B cell (primary cell): ENCODE measurements at regions not wholly inside any gene's neighbourhood (a gene's known extent, or its start where the extent isn't known, plus 50 kb on each side); places are given as distances from the start of the nearest gene placed in this dataset.

Source experiments
- ATAC-seq: fragments of 200-7000 bp; cut with Tn5 transposase; one replicate; pipeline ENCODE4 v1.10.0; 2021; ENCODE audit warnings: low read depth, mild to moderate bottlenecking, moderate number of reproducible peaks, moderate library complexity
- CTCF ChIA-PET: fragments of 350-600 bp; sonication (Branson Sonifier 250); formaldehyde crosslinking; loops from one replicate; lab custom pipeline; 2021; ENCODE audit warnings: antibody characterized with exemption, inconsistent platforms; lab: Charles Lee
- POLR2A ChIA-PET: fragments of 350-600 bp; sonication (Branson Sonifier 250); formaldehyde crosslinking; loops from one replicate; lab custom pipeline; 2021; ENCODE audit warnings: antibody characterized with exemption; lab: Charles Lee
- DNase-seq: peaks from one replicate; pipeline ENCODE4 v3.0.0; 2013
- H2AFZ ChIP-seq: 2 replicates; pipeline ENCODE4 v1.6.1; 2012; ENCODE audit warnings: mild to moderate bottlenecking, low read depth, low read length; ENCODE audit not compliant: insufficient read depth, poor library complexity, severe bottlenecking
- H3K27ac ChIP-seq, 2 donors: 1 replicate in 1 of 2; 2 replicates in 1 of 2; pipeline ENCODE4 v1.5.1; 2012 to 2013; ENCODE audit warnings: low read length in 2 of 2, mild to moderate bottlenecking in 2 of 2, moderate library complexity in 1 of 2
- H3K27me3 ChIP-seq, 4 experiments: fragments of 200-600 bp in 1 of 4; sonication (generic) in 1 of 4; replicated peaks in 1 of 4; 1 replicate in 2 of 4; 2 replicates in 2 of 4; pipeline versions ENCODE4 v1.6.1 to v1.7.0; 2013 to 2016; ENCODE audit warnings: low read length in 3 of 4, mild to moderate bottlenecking in 2 of 4, mixed read lengths in 1 of 4, moderate library complexity in 1 of 4; ENCODE audit not compliant: insufficient read depth in 4 of 4, control insufficient read depth in 3 of 4; ENCODE audit errors: control extremely low read depth in 1 of 4
- H3K36me3 ChIP-seq, 2 experiments: replicated peaks in 1 of 2; 1 replicate in 1 of 2; 2 replicates in 1 of 2; pipeline versions ENCODE4 v1.6.1 to v1.7.1; 2013; ENCODE audit warnings: low read length in 1 of 2; ENCODE audit not compliant: insufficient read depth in 2 of 2, control insufficient read depth in 1 of 2; ENCODE audit errors: control extremely low read depth in 1 of 2, extremely low read depth in 1 of 2
- H3K4me1 ChIP-seq, 2 donors: fragments of 200-600 bp in 1 of 2; sonication (generic) in 1 of 2; 1 replicate in 1 of 2; 2 replicates in 1 of 2; pipeline versions ENCODE4 v1.5.1 to v1.6.1; 2013 to 2017; ENCODE audit warnings: low read length in 2 of 2; ENCODE audit not compliant: control insufficient read depth in 2 of 2, insufficient read depth in 2 of 2
- H3K4me2 ChIP-seq: replicated peaks from 2 replicates; pipeline ENCODE3; 2012; ENCODE audit warnings: mild to moderate bottlenecking, low read depth, low read length; ENCODE audit not compliant: poor library complexity, severe bottlenecking
- H3K4me3 ChIP-seq, 5 experiments: fragments of 200-600 bp in 1 of 5; sonication (generic) in 1 of 5; 1 replicate in 3 of 5; 2 replicates in 2 of 5; pipeline versions ENCODE4 v1.5.1 to v1.7.0; 2011 to 2016; ENCODE audit warnings: low read length in 4 of 5, mild to moderate bottlenecking in 4 of 5, low read depth in 2 of 5, control low read depth in 1 of 5, moderate library complexity in 1 of 5; ENCODE audit not compliant: insufficient read depth in 1 of 5; ENCODE audit errors: control extremely low read depth in 1 of 5, extremely low read depth in 1 of 5
- H3K79me2 ChIP-seq: fragments of 200-600 bp; sonication (generic); one replicate; pipeline ENCODE4 v1.6.0; 2016; ENCODE audit warnings: low read length; ENCODE audit not compliant: control insufficient read depth, insufficient read depth
- H3K9ac ChIP-seq: fragments of 200-600 bp; sonication (generic); 2 replicates; pipeline ENCODE4 v1.6.1; 2017; ENCODE audit warnings: mild to moderate bottlenecking, low read length, moderate library complexity
- H3K9me3 ChIP-seq, 3 donors: one replicate each; pipeline versions ENCODE4 v1.6.1 to v1.7.1; 2013; ENCODE audit warnings: low read length in 2 of 3; ENCODE audit not compliant: control insufficient read depth in 2 of 3, insufficient read depth in 1 of 3; ENCODE audit errors: control extremely low read depth in 1 of 3
- H4K20me1 ChIP-seq: 2 replicates; pipeline ENCODE4 v1.6.0; 2012; ENCODE audit warnings: mild to moderate bottlenecking, low read length; ENCODE audit not compliant: insufficient read depth, control insufficient read depth, poor library complexity, severe bottlenecking
- H3K27ac Mint-ChIP-seq: one replicate; pipeline ENCODE4 v1.8.0; 2021; ENCODE audit warnings: mixed read lengths
- H3K27me3 Mint-ChIP-seq: one replicate; pipeline ENCODE4 v1.8.0; 2021; ENCODE audit warnings: mixed read lengths
- H3K4me1 Mint-ChIP-seq: one replicate; pipeline ENCODE4 v1.8.0; 2021; ENCODE audit warnings: mixed read lengths
- H3K4me3 Mint-ChIP-seq: one replicate; pipeline ENCODE4 v1.8.0; 2021; ENCODE audit warnings: mixed read lengths
- H3K9me3 Mint-ChIP-seq: one replicate; pipeline ENCODE4 v1.8.0; 2022; ENCODE audit warnings: mixed read lengths; ENCODE audit not compliant: insufficient read depth
- EZH2 ChIP-seq: IDR thresholded peaks from 2 replicates; pipeline ENCODE4 v1.6.1; 2012; ENCODE audit warnings: borderline replicate concordance, low read depth, mild to moderate bottlenecking, moderate library complexity, low read length; ENCODE audit not compliant: insufficient read depth, poor library complexity, severe bottlenecking
- WGBS: methylation state at CpG from one replicate; pipeline ENCODE4 v1.1.5; 2013; ENCODE audit warnings: missing lambda C conversion rate; ENCODE audit not compliant: insufficient coverage; 5-methylcytosine and 5-hydroxymethylcytosine counted together
- intact Hi-C: fragments of 100-400 bp; cut with micrococcal nuclease; formaldehyde crosslinking; loops from one replicate; pipeline ENCODE4 v1.10.0; 2022
- TF ChIP-seq, protein P1 (sequence below): fragments of 200-600 bp; IDR thresholded peaks from one replicate; pipeline ENCODE4 v1.8.0; 2022; ENCODE audit warnings: antibody characterized with exemption, mild to moderate bottlenecking

DNA sequence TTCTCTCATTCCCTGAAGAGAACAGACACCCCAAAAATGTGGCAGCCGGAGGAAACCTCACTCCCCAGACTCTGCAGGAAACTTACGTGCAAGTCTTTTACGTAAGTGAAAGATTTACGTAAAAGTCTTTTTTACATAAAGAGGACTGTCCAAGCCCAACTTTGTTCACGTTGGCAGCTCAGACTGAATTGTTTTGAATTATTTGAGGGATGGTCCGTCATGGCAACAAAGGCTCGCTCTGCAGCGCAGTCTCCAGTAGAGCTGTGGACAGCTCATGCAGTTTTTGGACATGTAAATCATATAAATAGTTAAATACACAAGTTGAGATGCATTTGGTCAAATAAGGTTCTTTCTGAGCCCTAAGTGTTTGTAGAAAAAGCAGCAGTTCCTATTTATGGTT lies 394.8 kb downstream of the QKI start:
- no peaks in the 10 kb centered on the region for H3K36me3 ChIP-seq
- intact Hi-C loops = no loop called here
- no peak overlapping the region for H2AFZ ChIP-seq
- peaks cover 16% of the 10 kb centered on the region for H3K4me1 Mint-ChIP-seq
- H3K4me3 Mint-ChIP-seq = no peak overlapping the region
- no peaks in the 10 kb centered on the region for H3K9me3 Mint-ChIP-seq
- H3K4me1 ChIP-seq = peaks cover 13 to 17% of the 10 kb centered on the region in 2 donors
- H3K27ac Mint-ChIP-seq = no peak overlapping the region
- WGBS = 96% methylated on average over 4 of the region's 8 CpGs
- no peak overlapping the region for H3K4me2 ChIP-seq
- H3K27me3 ChIP-seq = no peaks in the 10 kb centered on the region
- POLR2A ChIA-PET = no interaction called here
- ATAC-seq = no peak
- no peaks in the 10 kb centered on the region for H3K27me3 Mint-ChIP-seq
- TF ChIP-seq EZH2 = no peak
- TF ChIP-seq, protein P1, sequence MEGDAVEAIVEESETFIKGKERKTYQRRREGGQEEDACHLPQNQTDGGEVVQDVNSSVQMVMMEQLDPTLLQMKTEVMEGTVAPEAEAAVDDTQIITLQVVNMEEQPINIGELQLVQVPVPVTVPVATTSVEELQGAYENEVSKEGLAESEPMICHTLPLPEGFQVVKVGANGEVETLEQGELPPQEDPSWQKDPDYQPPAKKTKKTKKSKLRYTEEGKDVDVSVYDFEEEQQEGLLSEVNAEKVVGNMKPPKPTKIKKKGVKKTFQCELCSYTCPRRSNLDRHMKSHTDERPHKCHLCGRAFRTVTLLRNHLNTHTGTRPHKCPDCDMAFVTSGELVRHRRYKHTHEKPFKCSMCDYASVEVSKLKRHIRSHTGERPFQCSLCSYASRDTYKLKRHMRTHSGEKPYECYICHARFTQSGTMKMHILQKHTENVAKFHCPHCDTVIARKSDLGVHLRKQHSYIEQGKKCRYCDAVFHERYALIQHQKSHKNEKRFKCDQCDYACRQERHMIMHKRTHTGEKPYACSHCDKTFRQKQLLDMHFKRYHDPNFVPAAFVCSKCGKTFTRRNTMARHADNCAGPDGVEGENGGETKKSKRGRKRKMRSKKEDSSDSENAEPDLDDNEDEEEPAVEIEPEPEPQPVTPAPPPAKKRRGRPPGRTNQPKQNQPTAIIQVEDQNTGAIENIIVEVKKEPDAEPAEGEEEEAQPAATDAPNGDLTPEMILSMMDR = no peak
- no peak overlapping the region for H3K9ac ChIP-seq
- CTCF ChIA-PET = no interaction called here
- no peaks in the 10 kb centered on the region for H3K79me2 ChIP-seq
- peaks cover 0 to 4% (median 0%) of the 10 kb centered on the region in 3 donors for H3K9me3 ChIP-seq
- no peak for DNase-seq
- no peaks in the 10 kb centered on the region for H4K20me1 ChIP-seq
- H3K27ac ChIP-seq = no peak overlapping the region
- no peak overlapping the region for H3K4me3 ChIP-seq

DNA sequence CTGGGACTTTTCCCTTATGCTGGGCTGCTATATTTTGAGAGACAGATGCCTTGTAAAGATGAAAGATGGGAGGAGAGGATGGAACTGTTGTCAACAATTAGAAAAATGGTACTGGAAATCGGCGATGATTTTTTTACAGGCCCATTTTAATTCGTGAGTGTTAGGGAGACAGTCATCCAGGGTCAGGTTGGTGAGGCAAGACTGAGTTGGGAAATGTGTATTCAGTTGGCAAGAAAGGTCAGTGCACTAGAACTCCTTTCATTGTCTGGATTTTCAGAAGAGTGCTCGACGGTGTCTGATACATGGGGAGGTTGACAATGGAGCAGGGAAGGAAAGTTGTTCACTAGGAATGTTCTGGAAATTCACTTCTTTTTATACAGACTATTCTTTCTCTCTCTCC lies 394.4 kb downstream of the QKI start:
- CTCF ChIA-PET = no interaction called here
- intact Hi-C loops = no loop called here
- H3K9me3 ChIP-seq = peaks cover 0 to 4% (median 0%) of the 10 kb centered on the region in 3 donors
- ATAC-seq (no peak), DNase-seq (no peak)
- H3K4me1 ChIP-seq = peaks cover 8 to 12% of the 10 kb centered on the region in 2 donors
- 100% methylated on average over 3 of the region's 5 CpGs for WGBS
- no peak overlapping the region for H3K27ac ChIP-seq
- H4K20me1 ChIP-seq = no peaks in the 10 kb centered on the region
- no peak for TF ChIP-seq EZH2
- TF ChIP-seq, protein P1 = no peak
- H3K27ac Mint-ChIP-seq = no peak overlapping the region
- H3K79me2 ChIP-seq = no peaks in the 10 kb centered on the region
- no peak overlapping the region for H3K4me3 Mint-ChIP-seq
- H3K27me3 ChIP-seq = no peaks in the 10 kb centered on the region
- H3K4me1 Mint-ChIP-seq = peaks cover 11% of the 10 kb centered on the region
- POLR2A ChIA-PET = no interaction called here
- no peak overlapping the region for H3K4me2 ChIP-seq
- no peak overlapping the region for H3K4me3 ChIP-seq
- H3K9me3 Mint-ChIP-seq = no peaks in the 10 kb centered on the region
- H3K36me3 ChIP-seq = no peaks in the 10 kb centered on the region
- H2AFZ ChIP-seq = no peak overlapping the region
- H3K27me3 Mint-ChIP-seq = no peaks in the 10 kb centered on the region
- H3K9ac ChIP-seq = no peak overlapping the region
